ENCODE measurements at regions not wholly inside any gene's neighbourhood (a gene's known extent, or its start where the extent isn't known, plus 50 kb on each side); places are given as distances from the start of the nearest gene placed in this dataset.

GRCh38 chr4:56106180-56107147 is 157.7 kb downstream of the CEP135 start:
- H3K27me3 Mint-ChIP-seq: peaks cover 0 to 3% of the 10 kb centered on the region in 2 donors
- no peak overlapping the region for H3K4me3 Mint-ChIP-seq
- H3K27ac Mint-ChIP-seq: no peak overlapping the region
- H3K9me3 Mint-ChIP-seq: no peaks in the 10 kb centered on the region
- DNase-seq (ENCODE audit: low spot score) (no peak), ATAC-seq (no peak)
- H3K36me3 Mint-ChIP-seq: no peaks in the 10 kb centered on the region
- H3K4me1 Mint-ChIP-seq (ENCODE audit: low read depth in 2 of 2): no peaks in the 10 kb centered on the region

- Mint-ChIP-seq H3K27me3 (peaks cover 0 to 3% of the 10 kb centered on the region in 2 donors), H3K27ac (no peak overlapping the region), H3K36me3 (no peaks in the 10 kb centered on the region), H3K4me3 (no peak overlapping the region), H3K9me3 (no peaks in the 10 kb centered on the region), H3K4me1 (ENCODE audit: low read depth in 2 of 2) (no peaks in the 10 kb centered on the region)
- no peak for DNase-seq (ENCODE audit: low spot score)
- ATAC-seq: no peak
Measured at GRCh38 chr4:56104188-56104587, 155.4 kb downstream of the CEP135 start.

- H3K36me3 Mint-ChIP-seq: no peaks in the 10 kb centered on the region
- ATAC-seq (no peak), DNase-seq (ENCODE audit: low spot score) (no peak)
- no peaks in the 10 kb centered on the region for H3K9me3 Mint-ChIP-seq
- H3K27me3 Mint-ChIP-seq: peaks cover 0 to 3% of the 10 kb centered on the region in 2 donors
- H3K4me1 Mint-ChIP-seq (ENCODE audit: low read depth in 2 of 2): no peaks in the 10 kb centered on the region
- no peak overlapping the region for H3K27ac Mint-ChIP-seq
- H3K4me3 Mint-ChIP-seq: no peak overlapping the region
Measured at GRCh38 chr4:56102601-56103000, 153.9 kb downstream of the CEP135 start.

GRCh38 chr4:56099378-56099786 is 150.6 kb downstream of the CEP135 start:
- H3K27ac Mint-ChIP-seq: no peak overlapping the region

GRCh38 chr4:56093576-56093975 is 144.8 kb downstream of the CEP135 start:
- Mint-ChIP-seq H3K4me3 (no peak overlapping the region), H3K9me3 (no peaks in the 10 kb centered on the region), H3K4me1 (ENCODE audit: low read depth in 2 of 2) (no peaks in the 10 kb centered on the region), H3K27me3 (peaks cover 0 to 7% of the 10 kb centered on the region in 2 donors), H3K27ac (no peak overlapping the region), H3K36me3 (no peaks in the 10 kb centered on the region)
- no peak for DNase-seq (ENCODE audit: low spot score)
- no peak for ATAC-seq

More at GRCh38 chr4:56099378-56099786, 150.6 kb downstream of the CEP135 start:
- no peak for DNase-seq (ENCODE audit: low spot score)
- H3K4me1 Mint-ChIP-seq (ENCODE audit: low read depth in 2 of 2): no peaks in the 10 kb centered on the region
- H3K27me3 Mint-ChIP-seq: no peaks in the 10 kb centered on the region
- no peak for ATAC-seq
- H3K9me3 Mint-ChIP-seq: no peaks in the 10 kb centered on the region
- no peaks in the 10 kb centered on the region for H3K36me3 Mint-ChIP-seq
- H3K4me3 Mint-ChIP-seq: no peak overlapping the region

GRCh38 chr4:56092540-56092939 is 143.8 kb downstream of the CEP135 start:
- H3K4me1 Mint-ChIP-seq (ENCODE audit: low read depth in 2 of 2): no peaks in the 10 kb centered on the region
- H3K36me3 Mint-ChIP-seq: no peaks in the 10 kb centered on the region
- no peaks in the 10 kb centered on the region for H3K9me3 Mint-ChIP-seq
- no peak for DNase-seq (ENCODE audit: low spot score)
- H3K27ac Mint-ChIP-seq: no peak overlapping the region
- no peak overlapping the region for H3K4me3 Mint-ChIP-seq
- peaks cover 0 to 7% of the 10 kb centered on the region in 2 donors for H3K27me3 Mint-ChIP-seq
- ATAC-seq: no peak

- Mint-ChIP-seq H3K4me3 (no peak overlapping the region), H3K27ac (no peak overlapping the region), H3K9me3 (no peaks in the 10 kb centered on the region), H3K4me1 (ENCODE audit: low read depth in 2 of 2) (no peaks in the 10 kb centered on the region), H3K36me3 (no peaks in the 10 kb centered on the region), H3K27me3 (peaks cover 0 to 1% of the 10 kb centered on the region in 2 donors)
- DNase-seq (ENCODE audit: low spot score) (no peak), ATAC-seq (no peak)
Measured at GRCh38 chr4:56086561-56086960, 137.8 kb downstream of the CEP135 start.

- Mint-ChIP-seq H3K9me3 (no peaks in the 10 kb centered on the region), H3K27me3 (no peaks in the 10 kb centered on the region), H3K27ac (no peak overlapping the region), H3K4me3 (no peak overlapping the region), H3K4me1 (ENCODE audit: low read depth in 2 of 2) (no peaks in the 10 kb centered on the region), H3K36me3 (no peaks in the 10 kb centered on the region)
- peak in 1 of 2 donors; percentile 36 for ATAC-seq
- no peak for DNase-seq (ENCODE audit: low spot score)
Measured at GRCh38 chr4:56086073-56086541, 137.4 kb downstream of the CEP135 start.

- Mint-ChIP-seq H3K27ac (no peak overlapping the region), H3K9me3 (no peaks in the 10 kb centered on the region), H3K36me3 (no peaks in the 10 kb centered on the region), H3K4me3 (no peak overlapping the region), H3K4me1 (ENCODE audit: low read depth in 2 of 2) (no peaks in the 10 kb centered on the region), H3K27me3 (no peaks in the 10 kb centered on the region)
- DNase-seq (ENCODE audit: low spot score) (no peak), ATAC-seq (no peak)
Measured at GRCh38 chr4:56085275-56085674, 136.5 kb downstream of the CEP135 start.

GRCh38 chr4:56084851-56085250 is 136.1 kb downstream of the CEP135 start:
- no peak overlapping the region for H3K27ac Mint-ChIP-seq
- DNase-seq (ENCODE audit: low spot score) (no peak), ATAC-seq (no peak)
- H3K4me1 Mint-ChIP-seq (ENCODE audit: low read depth in 2 of 2): no peaks in the 10 kb centered on the region
- H3K27me3 Mint-ChIP-seq: no peaks in the 10 kb centered on the region
- no peak overlapping the region for H3K4me3 Mint-ChIP-seq
- no peaks in the 10 kb centered on the region for H3K36me3 Mint-ChIP-seq
- no peaks in the 10 kb centered on the region for H3K9me3 Mint-ChIP-seq

All from natural killer cell treated with Interleukin-12 subunit alpha and Interleukin-12 subunit beta and Interleukin-15 and Interleukin-18, amount 100 ng/mL, for 72 hours (primary cell).